HEK293 (cell line): ENCODE measurements at regions not wholly inside any gene's neighbourhood (a gene's known extent, or its start where the extent isn't known, plus 50 kb on each side); places are given as distances from the start of the nearest gene placed in this dataset.

ENCODE experiments used
- CTCF ChIA-PET: fragments of 350-600 bp; formaldehyde crosslinking; extraction: SDS; loops from one replicate; lab custom pipeline; 2021; ENCODE audit warnings: antibody characterized with exemption; lab: Yijun Ruan, JAX
- POLR2A ChIA-PET: fragments of 300-600 bp; formaldehyde crosslinking; extraction: SDS; loops from one replicate; lab custom pipeline; 2020; ENCODE audit warnings: antibody characterized with exemption, inconsistent platforms; lab: Yijun Ruan, JAX
- H3K27ac ChIP-seq: fragments of 200-500 bp; sonication (Bioruptor generic); 2 replicates; pipeline ENCODE4 v1.5.1; 2014; ENCODE audit warnings: low read depth, low read length, control low read depth, inconsistent platforms; ENCODE audit errors: extremely low read depth
- H3K36me3 ChIP-seq, 2 experiments: fragments of 200-500 bp in 1 of 2; sonication (Bioruptor generic) in 1 of 2; 1 replicate in 1 of 2; 2 replicates in 1 of 2; pipeline ENCODE4 v1.5.1; 2014 to 2017; ENCODE audit warnings: inconsistent platforms in 2 of 2, low read length in 2 of 2; ENCODE audit not compliant: control insufficient read depth in 2 of 2, insufficient read depth in 1 of 2
- H3K4me1 ChIP-seq: fragments of 200-500 bp; sonication (Bioruptor generic); 2 replicates; pipeline ENCODE4 v1.5.1; 2014; ENCODE audit warnings: mild to moderate bottlenecking, low read length, inconsistent platforms; ENCODE audit not compliant: control insufficient read depth, insufficient read depth
- H3K4me3 ChIP-seq: 2 replicates; pipeline ENCODE4 v1.5.1; 2011; ENCODE audit warnings: low read depth, mild to moderate bottlenecking, control low read depth, low read length, moderate library complexity
- H3K9me3 ChIP-seq: fragments of 200-500 bp; sonication (Bioruptor generic); 2 replicates; pipeline ENCODE4 v1.5.1; 2014; ENCODE audit warnings: low read depth, low read length, inconsistent platforms; ENCODE audit not compliant: control insufficient read depth, insufficient read depth
- GLI2 ChIP-seq: fragments of 450-650 bp; formaldehyde crosslinking; IDR thresholded peaks from 2 replicates; pipeline ENCODE4; 2017; ENCODE audit warnings: missing biosample characterization, missing genetic modification characterization, low read depth, borderline replicate concordance
- GLI4 ChIP-seq: fragments of 450-650 bp; formaldehyde crosslinking; IDR thresholded peaks from 2 replicates; pipeline ENCODE4 v1.5.1; 2016; ENCODE audit warnings: missing biosample characterization, missing genetic modification characterization
- GLIS2 ChIP-seq: fragments of 450-650 bp; formaldehyde crosslinking; IDR thresholded peaks from 2 replicates; pipeline ENCODE4 v1.5.1; 2016; ENCODE audit warnings: missing biosample characterization, missing genetic modification characterization
- KLF10 ChIP-seq: fragments of 450-650 bp; IDR thresholded peaks from 2 replicates; pipeline ENCODE4 v1.5.1; 2018; ENCODE audit warnings: missing biosample characterization, mild to moderate bottlenecking, missing genetic modification characterization
- MEIS1 ChIP-seq: sonication (generic); formaldehyde crosslinking; IDR thresholded peaks from 2 replicates; pipeline ENCODE4 v1.8.1; 2022; ENCODE audit warnings: missing genetic modification reagents, mild to moderate bottlenecking, borderline replicate concordance
- PRDM1 ChIP-seq: fragments of 450-650 bp; formaldehyde crosslinking; IDR thresholded peaks from 2 replicates; pipeline ENCODE4; 2016; ENCODE audit warnings: missing biosample characterization, missing genetic modification characterization
- TRIM28 ChIP-seq: IDR thresholded peaks from 2 replicates; pipeline ENCODE4 v1.6.1; 2011; ENCODE audit warnings: low read length, control low read depth, borderline replicate concordance
- ZBTB48 ChIP-seq: fragments of 450-650 bp; formaldehyde crosslinking; IDR thresholded peaks from 2 replicates; pipeline ENCODE4 v1.5.1; 2016; ENCODE audit warnings: missing biosample characterization, missing genetic modification characterization
- ZFP41 ChIP-seq: fragments of 450-650 bp; formaldehyde crosslinking; IDR thresholded peaks from 2 replicates; pipeline ENCODE4 v1.5.1; 2016; ENCODE audit warnings: missing biosample characterization, missing genetic modification characterization, borderline replicate concordance
- ZNF169 ChIP-seq: fragments of 450-650 bp; formaldehyde crosslinking; IDR thresholded peaks from 2 replicates; pipeline ENCODE4 v1.5.1; 2016; ENCODE audit warnings: missing biosample characterization, missing genetic modification characterization
- ZNF24 ChIP-seq: fragments of 450-650 bp; formaldehyde crosslinking; IDR thresholded peaks from 2 replicates; pipeline ENCODE4 v1.5.1; 2016; ENCODE audit warnings: missing biosample characterization, missing genetic modification characterization
- ZNF391 ChIP-seq: fragments of 450-650 bp; formaldehyde crosslinking; IDR thresholded peaks from 2 replicates; pipeline ENCODE4 v1.5.1; 2016; ENCODE audit warnings: low read depth, missing biosample characterization, missing genetic modification characterization, borderline replicate concordance
- ZNF747 ChIP-seq: fragments of 450-650 bp; formaldehyde crosslinking; IDR thresholded peaks from 2 replicates; pipeline ENCODE4 v1.5.1; 2016; ENCODE audit warnings: missing biosample characterization, missing genetic modification characterization
- ZSCAN16 ChIP-seq: fragments of 450-650 bp; formaldehyde crosslinking; IDR thresholded peaks from 2 replicates; pipeline ENCODE4 v1.5.1; 2016; ENCODE audit warnings: missing biosample characterization, missing genetic modification characterization
- TF ChIP-seq, protein P1 (sequence below): fragments of 450-650 bp; formaldehyde crosslinking; IDR thresholded peaks from 2 replicates; pipeline ENCODE4 v1.5.1; 2016; ENCODE audit warnings: missing biosample characterization, missing genetic modification characterization
- TF ChIP-seq, protein P2 (sequence below): fragments of 450-650 bp; formaldehyde crosslinking; IDR thresholded peaks from 2 replicates; pipeline ENCODE4 v1.5.1; 2016; ENCODE audit warnings: missing biosample characterization, missing genetic modification characterization, low read depth
- TF ChIP-seq, protein P3 (sequence below): sonication (generic); formaldehyde crosslinking; IDR thresholded peaks from 2 replicates; pipeline ENCODE4 v1.8.1; 2022; ENCODE audit warnings: mild to moderate bottlenecking, moderate library complexity, missing genetic modification reagents
- TF ChIP-seq, protein P4 (sequence below): fragments of 450-650 bp; formaldehyde crosslinking; IDR thresholded peaks from 2 replicates; pipeline ENCODE4 v1.5.1; 2016; ENCODE audit warnings: missing biosample characterization, missing genetic modification characterization

DNA sequence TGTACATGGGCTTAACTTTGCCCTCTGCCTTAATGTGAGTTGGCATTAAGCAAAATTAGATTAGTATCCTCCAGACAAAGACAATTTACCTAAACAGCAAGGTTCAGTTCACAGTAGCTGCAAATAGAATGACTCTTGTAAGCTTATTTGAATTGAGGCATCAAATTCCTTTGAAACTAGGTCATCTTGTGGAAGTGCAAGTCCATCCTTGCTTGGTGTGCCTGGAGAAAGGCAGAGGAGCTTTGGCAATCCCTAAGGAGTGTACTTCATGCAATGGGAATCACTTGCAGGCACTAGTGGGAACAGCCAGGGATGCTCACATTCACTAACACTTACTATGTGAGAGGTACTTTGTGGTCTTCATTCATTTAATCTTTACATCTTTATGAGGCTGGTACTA, 118.3 kb downstream of the DRD1 start (continued):
- TF ChIP-seq, protein P1, sequence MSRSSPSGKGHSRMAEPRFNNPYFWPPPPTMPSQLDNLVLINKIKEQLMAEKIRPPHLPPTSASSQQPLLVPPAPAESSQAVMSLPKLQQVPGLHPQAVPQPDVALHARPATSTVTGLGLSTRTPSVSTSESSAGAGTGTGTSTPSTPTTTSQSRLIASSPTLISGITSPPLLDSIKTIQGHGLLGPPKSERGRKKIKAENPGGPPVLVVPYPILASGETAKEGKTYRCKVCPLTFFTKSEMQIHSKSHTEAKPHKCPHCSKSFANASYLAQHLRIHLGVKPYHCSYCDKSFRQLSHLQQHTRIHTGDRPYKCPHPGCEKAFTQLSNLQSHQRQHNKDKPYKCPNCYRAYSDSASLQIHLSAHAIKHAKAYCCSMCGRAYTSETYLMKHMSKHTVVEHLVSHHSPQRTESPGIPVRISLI (tag by site-specific recombination) = no peak
- TF ChIP-seq ZNF24 (no peak), GLIS2 (no peak), MEIS1 (no peak), ZBTB48 (tag by site-specific recombination) (no peak), PRDM1 (no peak), ZNF747 (tag by site-specific recombination) (no peak), GLI4 (tag by site-specific recombination) (no peak), ZNF169 (tag by site-specific recombination) (no peak), ZFP41 (tag by site-specific recombination) (no peak)
- TF ChIP-seq, protein P2, sequence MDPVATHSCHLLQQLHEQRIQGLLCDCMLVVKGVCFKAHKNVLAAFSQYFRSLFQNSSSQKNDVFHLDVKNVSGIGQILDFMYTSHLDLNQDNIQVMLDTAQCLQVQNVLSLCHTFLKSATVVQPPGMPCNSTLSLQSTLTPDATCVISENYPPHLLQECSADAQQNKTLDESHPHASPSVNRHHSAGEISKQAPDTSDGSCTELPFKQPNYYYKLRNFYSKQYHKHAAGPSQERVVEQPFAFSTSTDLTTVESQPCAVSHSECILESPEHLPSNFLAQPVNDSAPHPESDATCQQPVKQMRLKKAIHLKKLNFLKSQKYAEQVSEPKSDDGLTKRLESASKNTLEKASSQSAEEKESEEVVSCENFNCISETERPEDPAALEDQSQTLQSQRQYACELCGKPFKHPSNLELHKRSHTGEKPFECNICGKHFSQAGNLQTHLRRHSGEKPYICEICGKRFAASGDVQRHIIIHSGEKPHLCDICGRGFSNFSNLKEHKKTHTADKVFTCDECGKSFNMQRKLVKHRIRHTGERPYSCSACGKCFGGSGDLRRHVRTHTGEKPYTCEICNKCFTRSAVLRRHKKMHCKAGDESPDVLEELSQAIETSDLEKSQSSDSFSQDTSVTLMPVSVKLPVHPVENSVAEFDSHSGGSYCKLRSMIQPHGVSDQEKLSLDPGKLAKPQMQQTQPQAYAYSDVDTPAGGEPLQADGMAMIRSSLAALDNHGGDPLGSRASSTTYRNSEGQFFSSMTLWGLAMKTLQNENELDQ (tag by site-specific recombination) = no peak
- TF ChIP-seq, protein P3, sequence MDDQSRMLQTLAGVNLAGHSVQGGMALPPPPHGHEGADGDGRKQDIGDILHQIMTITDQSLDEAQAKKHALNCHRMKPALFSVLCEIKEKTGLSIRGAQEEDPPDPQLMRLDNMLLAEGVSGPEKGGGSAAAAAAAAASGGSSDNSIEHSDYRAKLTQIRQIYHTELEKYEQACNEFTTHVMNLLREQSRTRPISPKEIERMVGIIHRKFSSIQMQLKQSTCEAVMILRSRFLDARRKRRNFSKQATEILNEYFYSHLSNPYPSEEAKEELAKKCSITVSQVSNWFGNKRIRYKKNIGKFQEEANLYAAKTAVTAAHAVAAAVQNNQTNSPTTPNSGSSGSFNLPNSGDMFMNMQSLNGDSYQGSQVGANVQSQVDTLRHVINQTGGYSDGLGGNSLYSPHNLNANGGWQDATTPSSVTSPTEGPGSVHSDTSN (CRISPR knock-in tag) = no peak

DNA sequence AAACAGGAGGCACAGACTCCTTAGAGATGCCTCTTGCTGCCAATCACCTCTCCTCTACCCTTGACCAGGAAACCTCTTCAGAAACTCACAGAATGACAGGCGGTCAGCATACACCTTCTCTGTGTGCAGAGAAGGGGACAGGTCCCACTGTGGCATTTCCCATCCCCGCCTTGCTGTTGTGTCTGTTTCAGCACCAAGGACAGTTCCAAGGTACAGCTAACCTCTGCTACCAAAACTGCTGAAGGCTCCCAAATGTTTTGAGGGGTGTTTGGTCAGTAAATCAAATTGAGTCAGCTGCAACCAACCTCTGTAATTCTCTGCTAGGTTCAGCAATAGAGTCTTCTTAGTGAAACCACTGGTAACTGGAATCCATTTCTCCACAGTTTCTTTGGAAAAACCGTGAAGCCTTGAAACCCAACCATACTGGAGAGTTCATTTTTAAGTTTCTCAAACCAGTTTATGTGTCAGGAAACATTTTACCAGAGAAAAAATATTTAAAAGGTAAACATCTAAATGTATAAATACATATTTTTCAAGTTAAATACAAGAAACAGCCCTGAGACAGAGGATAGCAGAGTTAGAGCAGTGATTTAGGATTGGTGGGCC, 122.0 kb downstream of the DRD1 start:
- CTCF ChIA-PET = interaction anchor here (0.5 kb wide), 1 partner anchor 154 kb away, joined by 3 read pairs; no protein-coding TSS in a partner anchor
- POLR2A ChIA-PET = no interaction called here

More for the DNA sequence above, 122.0 kb downstream of the DRD1 start:
- Histone ChIP-seq H3K4me1 (no peaks in the 10 kb centered on the region), H3K9me3 (no peaks in the 10 kb centered on the region), H3K4me3 (no peak overlapping the region), H3K27ac (no peak overlapping the region), H3K36me3 (no peaks in the 10 kb centered on the region)
- TF ChIP-seq, protein P4, sequence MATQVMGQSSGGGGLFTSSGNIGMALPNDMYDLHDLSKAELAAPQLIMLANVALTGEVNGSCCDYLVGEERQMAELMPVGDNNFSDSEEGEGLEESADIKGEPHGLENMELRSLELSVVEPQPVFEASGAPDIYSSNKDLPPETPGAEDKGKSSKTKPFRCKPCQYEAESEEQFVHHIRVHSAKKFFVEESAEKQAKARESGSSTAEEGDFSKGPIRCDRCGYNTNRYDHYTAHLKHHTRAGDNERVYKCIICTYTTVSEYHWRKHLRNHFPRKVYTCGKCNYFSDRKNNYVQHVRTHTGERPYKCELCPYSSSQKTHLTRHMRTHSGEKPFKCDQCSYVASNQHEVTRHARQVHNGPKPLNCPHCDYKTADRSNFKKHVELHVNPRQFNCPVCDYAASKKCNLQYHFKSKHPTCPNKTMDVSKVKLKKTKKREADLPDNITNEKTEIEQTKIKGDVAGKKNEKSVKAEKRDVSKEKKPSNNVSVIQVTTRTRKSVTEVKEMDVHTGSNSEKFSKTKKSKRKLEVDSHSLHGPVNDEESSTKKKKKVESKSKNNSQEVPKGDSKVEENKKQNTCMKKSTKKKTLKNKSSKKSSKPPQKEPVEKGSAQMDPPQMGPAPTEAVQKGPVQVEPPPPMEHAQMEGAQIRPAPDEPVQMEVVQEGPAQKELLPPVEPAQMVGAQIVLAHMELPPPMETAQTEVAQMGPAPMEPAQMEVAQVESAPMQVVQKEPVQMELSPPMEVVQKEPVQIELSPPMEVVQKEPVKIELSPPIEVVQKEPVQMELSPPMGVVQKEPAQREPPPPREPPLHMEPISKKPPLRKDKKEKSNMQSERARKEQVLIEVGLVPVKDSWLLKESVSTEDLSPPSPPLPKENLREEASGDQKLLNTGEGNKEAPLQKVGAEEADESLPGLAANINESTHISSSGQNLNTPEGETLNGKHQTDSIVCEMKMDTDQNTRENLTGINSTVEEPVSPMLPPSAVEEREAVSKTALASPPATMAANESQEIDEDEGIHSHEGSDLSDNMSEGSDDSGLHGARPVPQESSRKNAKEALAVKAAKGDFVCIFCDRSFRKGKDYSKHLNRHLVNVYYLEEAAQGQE = peak; percentile 97
- TF ChIP-seq ZSCAN16 (tag by site-specific recombination) = no peak
- no peak for TF ChIP-seq ZNF24
- no peak for TF ChIP-seq KLF10 (tag by site-specific recombination)
- TF ChIP-seq ZNF391 = no peak
- no peak for TF ChIP-seq GLI2
- TF ChIP-seq TRIM28 = no peak
